Fibroblast of skin of scalp (primary cell): ENCODE measurements at regions not wholly inside any gene's neighbourhood (a gene's known extent, or its start where the extent isn't known, plus 50 kb on each side); places are given as distances from the start of the nearest gene placed in this dataset.
A peak's percentile ranks its signal among the peaks of the same experiment; 100 is the strongest.
"Not testable (repeated sequence)": the region's sequence is repeated elsewhere in the genome, so short reads cannot be mapped to it uniquely, and the experiment has no call there.

Experiments used
- DNase-seq: peaks from one replicate; pipeline ENCODE4 v3.0.0-alpha.2; 2013

- DNase-seq = no peak
Observed at GRCh38 chr4:20196476-20196875, 55.2 kb upstream of the SLIT2 start.

GRCh38 chr4:20195071-20195885 lies 56.4 kb upstream of the SLIT2 start:
- DNase-seq = peak; percentile 71

- DNase-seq = peak; percentile 88
Observed at GRCh38 chr4:20194123-20195013, 57.3 kb upstream of the SLIT2 start.

- DNase-seq = no peak
Observed at GRCh38 chr4:20193141-20193936, 58.4 kb upstream of the SLIT2 start.

GRCh38 chr4:20192736-20193135 lies 59.0 kb upstream of the SLIT2 start:
- DNase-seq = no peak

- no peak for DNase-seq
Observed at GRCh38 chr4:20185103-20185502, 66.6 kb upstream of the SLIT2 start.

- not testable (repeated sequence) for DNase-seq
Observed at GRCh38 chr4:20183131-20183530, 68.6 kb upstream of the SLIT2 start.

- peak; percentile 42 for DNase-seq
Observed at GRCh38 chr4:20181926-20182325, 69.8 kb upstream of the SLIT2 start.

GRCh38 chr4:20180509-20180908 lies 71.2 kb upstream of the SLIT2 start:
- no peak for DNase-seq

GRCh38 chr4:20178902-20179576 lies 72.7 kb upstream of the SLIT2 start:
- DNase-seq = no peak

- no peak for DNase-seq
Observed at GRCh38 chr4:20176881-20177280, 74.8 kb upstream of the SLIT2 start.

- peak; percentile 29 for DNase-seq
Observed at GRCh38 chr4:20172070-20172760, 79.5 kb upstream of the SLIT2 start.

GRCh38 chr4:20166544-20166943 lies 85.2 kb upstream of the SLIT2 start:
- DNase-seq = no peak

- DNase-seq = no peak
Observed at GRCh38 chr4:20159516-20159915, 92.2 kb upstream of the SLIT2 start.

GRCh38 chr4:20158195-20158594 lies 93.5 kb upstream of the SLIT2 start:
- DNase-seq = no peak

- DNase-seq = peak; percentile 1
Observed at GRCh38 chr4:20151436-20151835, 100.3 kb upstream of the SLIT2 start.

- not testable (repeated sequence) for DNase-seq
Observed at GRCh38 chr4:20149143-20149542, 102.6 kb upstream of the SLIT2 start.

GRCh38 chr4:20137176-20137575 lies 114.5 kb upstream of the SLIT2 start:
- peak; percentile 75 for DNase-seq

- DNase-seq = peak; percentile 46
Observed at GRCh38 chr4:20127626-20128025, 124.1 kb upstream of the SLIT2 start.

- DNase-seq = peak; percentile 35
Observed at GRCh38 chr4:20126906-20127305, 124.8 kb upstream of the SLIT2 start.

- DNase-seq = no peak
Observed at GRCh38 chr4:20124317-20125026, 127.2 kb upstream of the SLIT2 start.
